Ovary (tissue), 7 donors: ENCODE measurements at regions not wholly inside any gene's neighbourhood (a gene's known extent, or its start where the extent isn't known, plus 50 kb on each side); places are given as distances from the start of the nearest gene placed in this dataset.

Experiments
- DNase-seq, 5 donors: peaks; one replicate each; pipeline ENCODE4 v3.0.0-alpha.2; 2019 to 2020
- H3K27ac ChIP-seq, 2 donors: fragments of 200-600 bp; one replicate each; pipeline versions ENCODE4 v1.5.1 to v1.8.0; 2019 to 2022
- H3K27me3 ChIP-seq: fragments of 200-600 bp; one replicate; pipeline ENCODE4 v1.8.0; 2022
- H3K36me3 ChIP-seq: fragments of 200-600 bp; sonication (generic); one replicate; pipeline ENCODE4 v1.5.1; 2019
- H3K4me1 ChIP-seq: one replicate; pipeline ENCODE4 v1.8.1; 2013; ENCODE audit warnings: mild to moderate bottlenecking, moderate library complexity; ENCODE audit not compliant: insufficient read depth
- H3K4me3 ChIP-seq: fragments of 200-600 bp; sonication (generic); one replicate; pipeline ENCODE4 v1.5.1; 2017
- H3K9me3 ChIP-seq, 2 donors: fragments of 200-600 bp in 1 of 2; sonication (generic) in 1 of 2; one replicate each; pipeline versions ENCODE4 v1.5.1 to v1.8.1; 2013 to 2019; ENCODE audit warnings: mild to moderate bottlenecking in 1 of 2, moderate library complexity in 1 of 2
- EP300 ChIP-seq: sonication (generic); formaldehyde crosslinking; IDR thresholded peaks from one replicate; pipeline ENCODE4 v1.6.1; 2017; ENCODE audit warnings: antibody characterized with exemption
- POLR2A ChIP-seq: fragments of 450-650 bp; IDR thresholded peaks from one replicate; pipeline ENCODE4 v1.6.1; 2017; ENCODE audit warnings: antibody characterized with exemption, mild to moderate bottlenecking, moderate library complexity
- WGBS, 3 donors: extraction: QIAGEN DNeasy Blood & Tissue Kit in 1 of 3; methylation state at CpG; one replicate each; pipeline versions ENCODE4 v1.1.5 to v1.1.7; 2013 to 2017; 5-methylcytosine and 5-hydroxymethylcytosine counted together
- intact Hi-C, 4 donors: fragments of 100-400 bp; cut with DNase I; formaldehyde crosslinking; loops; one replicate each; pipeline versions ENCODE4 v1.11.0 to v1.15.1; 2022 to 2023
- TF ChIP-seq, protein P1 (sequence below), 3 donors: fragments of 450-650 bp in 2 of 3; fragments of 200-600 bp in 1 of 3; IDR thresholded peaks; one replicate each; pipeline versions ENCODE4 v1.5.1 to v1.8.0; 2016 to 2022; ENCODE audit warnings: antibody characterized with exemption in 3 of 3, mild to moderate bottlenecking in 1 of 3
- donor health status: DM: no; HTN: no; CAD: no; lungs with moderate emphysema.
- donor health status: DM: no; HTN: no; CAD: no.
- donor health status: Bipolar disorder and iron deficiency.
- donor health status: DM: no; HTN: no; CAD: no.
- donor health status: DM: yes; HTN: yes; CAD: no.

GRCh38 chr13:81639984-81640582 lies 1299.2 kb upstream of the SPRY2 start:
- Histone ChIP-seq H3K27ac (no peak overlapping the region), H3K4me1 (no peaks in the 10 kb centered on the region), H3K27me3 (no peaks in the 10 kb centered on the region), H3K4me3 (no peak overlapping the region), H3K9me3 (no peaks in the 10 kb centered on the region), H3K36me3 (no peaks in the 10 kb centered on the region)
- intact Hi-C loops: no loop called here
- no peak for DNase-seq
- WGBS, 3 donors: 79 to 87% (median 84%) methylated on average over 4 of the region's 4 CpGs
- no peak for TF ChIP-seq EP300
- no peak for TF ChIP-seq POLR2A
- TF ChIP-seq, protein P1, sequence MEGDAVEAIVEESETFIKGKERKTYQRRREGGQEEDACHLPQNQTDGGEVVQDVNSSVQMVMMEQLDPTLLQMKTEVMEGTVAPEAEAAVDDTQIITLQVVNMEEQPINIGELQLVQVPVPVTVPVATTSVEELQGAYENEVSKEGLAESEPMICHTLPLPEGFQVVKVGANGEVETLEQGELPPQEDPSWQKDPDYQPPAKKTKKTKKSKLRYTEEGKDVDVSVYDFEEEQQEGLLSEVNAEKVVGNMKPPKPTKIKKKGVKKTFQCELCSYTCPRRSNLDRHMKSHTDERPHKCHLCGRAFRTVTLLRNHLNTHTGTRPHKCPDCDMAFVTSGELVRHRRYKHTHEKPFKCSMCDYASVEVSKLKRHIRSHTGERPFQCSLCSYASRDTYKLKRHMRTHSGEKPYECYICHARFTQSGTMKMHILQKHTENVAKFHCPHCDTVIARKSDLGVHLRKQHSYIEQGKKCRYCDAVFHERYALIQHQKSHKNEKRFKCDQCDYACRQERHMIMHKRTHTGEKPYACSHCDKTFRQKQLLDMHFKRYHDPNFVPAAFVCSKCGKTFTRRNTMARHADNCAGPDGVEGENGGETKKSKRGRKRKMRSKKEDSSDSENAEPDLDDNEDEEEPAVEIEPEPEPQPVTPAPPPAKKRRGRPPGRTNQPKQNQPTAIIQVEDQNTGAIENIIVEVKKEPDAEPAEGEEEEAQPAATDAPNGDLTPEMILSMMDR (IDR thresholded peaks at IDR 0.05): no peak

DNA sequence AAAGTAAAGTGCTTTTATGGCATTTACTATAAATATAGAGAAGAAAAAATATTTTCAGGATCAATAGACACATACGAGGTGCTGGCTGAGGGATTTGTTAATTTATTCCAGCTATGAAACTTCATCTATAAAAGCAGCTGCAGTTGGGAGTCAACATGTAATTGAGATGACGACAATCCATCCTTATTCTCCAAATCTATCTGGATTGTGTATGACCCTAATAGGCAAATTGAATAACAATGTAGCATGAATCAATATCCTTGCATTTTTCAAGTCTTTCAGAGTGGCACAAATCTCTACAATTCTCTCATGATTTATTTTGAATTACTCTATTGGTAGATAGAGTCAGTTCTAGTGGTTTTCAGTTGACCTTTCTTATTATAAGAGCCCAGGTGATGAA lies 1296.5 kb upstream of the SPRY2 start:
- WGBS, 3 donors: 66 to 80% (median 74%) methylated on average over 2 of the region's 2 CpGs
- H3K36me3 ChIP-seq: no peaks in the 10 kb centered on the region
- no peak for DNase-seq
- intact Hi-C loops: no loop called here
- H3K27ac ChIP-seq: no peak overlapping the region
- H3K27me3 ChIP-seq: no peaks in the 10 kb centered on the region
- TF ChIP-seq EP300: no peak
- no peaks in the 10 kb centered on the region for H3K4me1 ChIP-seq
- H3K4me3 ChIP-seq: no peak overlapping the region
- no peaks in the 10 kb centered on the region for H3K9me3 ChIP-seq

DNA sequence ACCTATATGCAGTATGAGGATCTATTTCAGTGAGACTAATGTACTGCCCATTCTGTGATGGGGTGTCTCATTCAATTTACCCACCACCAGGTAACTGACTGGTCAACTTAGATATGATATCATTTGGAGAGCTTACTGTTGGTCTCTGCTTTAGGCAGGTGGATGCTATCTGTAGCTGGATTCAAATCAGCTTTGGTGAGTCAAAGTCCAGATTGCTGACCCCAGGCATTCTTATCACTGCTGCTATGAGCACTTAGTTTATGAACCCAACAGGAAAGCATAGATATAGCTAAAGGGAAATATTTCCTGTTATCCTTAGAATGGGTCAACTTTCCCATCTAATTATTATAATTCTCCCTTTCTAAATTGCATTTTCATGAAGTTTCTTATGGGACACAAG lies 1295.2 kb upstream of the SPRY2 start:
- no peaks in the 10 kb centered on the region for H3K27me3 ChIP-seq
- no peaks in the 10 kb centered on the region for H3K4me1 ChIP-seq
- H3K27ac ChIP-seq: no peak overlapping the region
- no peak for DNase-seq
- no peak overlapping the region for H3K4me3 ChIP-seq
- intact Hi-C loops: no loop called here
- no peaks in the 10 kb centered on the region for H3K9me3 ChIP-seq
- TF ChIP-seq POLR2A (no peak), EP300 (no peak)
- TF ChIP-seq, protein P1 (IDR thresholded peaks at IDR 0.05): no peak
- no peaks in the 10 kb centered on the region for H3K36me3 ChIP-seq

GRCh38 chr13:81615031-81615430 lies 1274.1 kb upstream of the SPRY2 start:
- H3K9me3 ChIP-seq: no peaks in the 10 kb centered on the region
- H3K36me3 ChIP-seq: no peaks in the 10 kb centered on the region
- TF ChIP-seq, protein P1 (IDR thresholded peaks at IDR 0.05): no peak
- TF ChIP-seq POLR2A (no peak), EP300 (no peak)
- intact Hi-C loops: no loop called here
- no peak overlapping the region for H3K4me3 ChIP-seq
- H3K4me1 ChIP-seq: no peaks in the 10 kb centered on the region
- 87 to 92% (median 91%) methylated on average over 2 of the region's 2 CpGs for WGBS, 3 donors
- no peaks in the 10 kb centered on the region for H3K27me3 ChIP-seq
- no peak overlapping the region for H3K27ac ChIP-seq
- no peak for DNase-seq

DNA sequence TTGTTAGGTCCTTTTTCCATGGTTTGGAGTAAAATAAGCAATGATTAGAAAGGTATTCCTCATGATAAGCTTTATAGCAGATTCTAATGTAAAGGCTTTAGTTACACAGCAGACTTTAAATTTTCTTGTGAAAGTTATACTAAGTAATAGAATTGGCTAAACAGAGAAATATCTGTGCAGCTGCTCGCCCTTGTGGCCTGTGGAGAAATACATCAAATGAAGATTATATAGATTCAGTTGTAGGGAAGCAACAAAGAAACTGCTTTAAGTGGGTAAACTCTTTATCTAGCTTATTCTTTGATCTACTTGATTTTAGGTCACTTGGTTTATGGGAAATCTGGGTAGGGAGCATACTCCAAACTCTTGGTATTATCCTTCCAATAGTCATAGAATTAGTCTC lies 1269.7 kb upstream of the SPRY2 start:
- no peak for DNase-seq

More for the DNA sequence above, 1269.7 kb upstream of the SPRY2 start:
- H3K27ac ChIP-seq: no peak overlapping the region
- no peaks in the 10 kb centered on the region for H3K4me1 ChIP-seq
- H3K9me3 ChIP-seq: no peaks in the 10 kb centered on the region
- no peak for TF ChIP-seq EP300
- TF ChIP-seq, protein P1 (IDR thresholded peaks at IDR 0.05): no peak
- TF ChIP-seq POLR2A: no peak
- H3K36me3 ChIP-seq: no peaks in the 10 kb centered on the region
- no peak overlapping the region for H3K4me3 ChIP-seq
- 35 to 63% (median 37%) methylated on average over 1 of the region's 1 CpG for WGBS, 3 donors
- intact Hi-C loops: no loop called here
- H3K27me3 ChIP-seq: no peaks in the 10 kb centered on the region
